Mesenchymal stem cell (in vitro differentiated cells and primary cell): ENCODE measurements at regions not wholly inside any gene's neighbourhood (a gene's known extent, or its start where the extent isn't known, plus 50 kb on each side); places are given as distances from the start of the nearest gene placed in this dataset.

Source experiments
- DNase-seq: peaks from one replicate; pipeline ENCODE4 v3.0.0-alpha.2; 2013
- H2AFZ ChIP-seq: one replicate; pipeline ENCODE4 v1.6.1; 2013; ENCODE audit warnings: low read depth, mild to moderate bottlenecking, control low read depth, inconsistent platforms, low read length, moderate library complexity
- H2AK5ac ChIP-seq: 2 replicates; pipeline ENCODE4 v1.6.1; 2013; ENCODE audit warnings: low read length, moderate library complexity, mild to moderate bottlenecking, inconsistent platforms; ENCODE audit not compliant: severe bottlenecking
- H2BK120ac ChIP-seq: one replicate; pipeline ENCODE4 v1.6.1; 2013; ENCODE audit warnings: low read depth, mild to moderate bottlenecking, inconsistent platforms, low read length, moderate library complexity
- H2BK12ac ChIP-seq, 2 experiments: one replicate each; pipeline ENCODE4 v1.6.1; 2013; ENCODE audit warnings: inconsistent platforms in 2 of 2, low read length in 2 of 2, mild to moderate bottlenecking in 2 of 2, moderate library complexity in 2 of 2, control low read depth in 1 of 2
- H2BK15ac ChIP-seq: one replicate; pipeline ENCODE4 v1.6.1; 2013; ENCODE audit warnings: mild to moderate bottlenecking, low read depth, inconsistent platforms; ENCODE audit not compliant: poor library complexity, severe bottlenecking
- H2BK5ac ChIP-seq: 2 replicates; pipeline ENCODE4 v1.6.1; 2013; ENCODE audit warnings: low read depth, mild to moderate bottlenecking, low read length, control low read depth, inconsistent platforms; ENCODE audit not compliant: poor library complexity, severe bottlenecking
- H3K14ac ChIP-seq, 2 experiments: one replicate each; pipeline ENCODE4 v1.6.1; 2013; ENCODE audit warnings: inconsistent platforms in 2 of 2, low read length in 2 of 2, control low read depth in 1 of 2, mild to moderate bottlenecking in 1 of 2, moderate library complexity in 1 of 2
- H3K18ac ChIP-seq, 2 experiments: one replicate each; pipeline ENCODE4 v1.6.1; 2013; ENCODE audit warnings: inconsistent platforms in 2 of 2, low read length in 2 of 2, control low read depth in 1 of 2, low read depth in 1 of 2, mild to moderate bottlenecking in 1 of 2
- H3K23ac ChIP-seq, 2 experiments: one replicate each; pipeline ENCODE4 v1.6.1; 2013; ENCODE audit warnings: inconsistent platforms in 2 of 2, low read length in 2 of 2, mild to moderate bottlenecking in 2 of 2, moderate library complexity in 2 of 2, control low read depth in 1 of 2
- H3K27ac ChIP-seq: 2 replicates; pipeline ENCODE4 v1.5.1; 2013; ENCODE audit warnings: mild to moderate bottlenecking, moderate library complexity, low read length, control low read depth, inconsistent platforms; ENCODE audit not compliant: poor library complexity, severe bottlenecking
- H3K27me3 ChIP-seq, 2 experiments: 2 replicates each; pipeline versions ENCODE4 v1.6.1 to v1.7.0; 2013; ENCODE audit warnings: low read length in 2 of 2, mild to moderate bottlenecking in 2 of 2, moderate library complexity in 2 of 2, control low read depth in 1 of 2, inconsistent platforms in 1 of 2; ENCODE audit not compliant: control insufficient read depth in 1 of 2, insufficient read depth in 1 of 2
- H3K36me3 ChIP-seq, 2 experiments: 2 replicates each; pipeline versions ENCODE4 v1.6.1 to v1.7.0; 2013; ENCODE audit warnings: low read length in 2 of 2, control low read depth in 1 of 2, inconsistent platforms in 1 of 2, low read depth in 1 of 2, mild to moderate bottlenecking in 1 of 2; ENCODE audit not compliant: insufficient read depth in 2 of 2, control insufficient read depth in 1 of 2
- H3K4ac ChIP-seq, 2 experiments: one replicate each; pipeline ENCODE4 v1.6.1; 2013; ENCODE audit warnings: inconsistent platforms in 2 of 2, low read length in 2 of 2, mild to moderate bottlenecking in 2 of 2, moderate library complexity in 2 of 2, control low read depth in 1 of 2, low read depth in 1 of 2
- H3K4me1 ChIP-seq: 2 replicates; pipeline ENCODE4 v1.6.1; 2013; ENCODE audit warnings: low read depth, low read length, control low read depth; ENCODE audit not compliant: control insufficient read depth, insufficient read depth
- H3K4me2 ChIP-seq: 2 replicates; pipeline ENCODE4 v1.6.1; 2013; ENCODE audit warnings: low read length, mild to moderate bottlenecking, inconsistent platforms; ENCODE audit not compliant: poor library complexity, severe bottlenecking
- H3K4me3 ChIP-seq, 2 experiments: 2 replicates each; pipeline versions ENCODE4 v1.5.1 to v1.7.0; 2013; ENCODE audit warnings: low read length in 2 of 2, mild to moderate bottlenecking in 2 of 2, control low read depth in 1 of 2, low read depth in 1 of 2; ENCODE audit not compliant: insufficient read depth in 1 of 2
- H3K79me1 ChIP-seq: replicated peaks from 2 replicates; pipeline ENCODE4 v1.6.1; 2013; ENCODE audit warnings: mild to moderate bottlenecking, control low read depth, low read length, inconsistent platforms; ENCODE audit not compliant: poor library complexity, severe bottlenecking
- H3K9ac ChIP-seq: 2 replicates; pipeline ENCODE4 v1.7.0; 2013; ENCODE audit warnings: mild to moderate bottlenecking, low read length, moderate library complexity
- H3K9me3 ChIP-seq: 2 replicates; pipeline ENCODE4 v1.7.0; 2013; ENCODE audit warnings: mild to moderate bottlenecking, low read length; ENCODE audit not compliant: control insufficient read depth
- H4K8ac ChIP-seq: one replicate; pipeline ENCODE4 v1.6.1; 2013; ENCODE audit warnings: inconsistent platforms, mild to moderate bottlenecking, low read length, moderate library complexity
- H4K91ac ChIP-seq: one replicate; pipeline ENCODE4 v1.6.1; 2013; ENCODE audit warnings: mild to moderate bottlenecking, low read length, inconsistent platforms
- WGBS: methylation state at CpG from one replicate; pipeline ENCODE4 v1.1.7; 2013; ENCODE audit warnings: mixed read lengths; 5-methylcytosine and 5-hydroxymethylcytosine counted together

DNA sequence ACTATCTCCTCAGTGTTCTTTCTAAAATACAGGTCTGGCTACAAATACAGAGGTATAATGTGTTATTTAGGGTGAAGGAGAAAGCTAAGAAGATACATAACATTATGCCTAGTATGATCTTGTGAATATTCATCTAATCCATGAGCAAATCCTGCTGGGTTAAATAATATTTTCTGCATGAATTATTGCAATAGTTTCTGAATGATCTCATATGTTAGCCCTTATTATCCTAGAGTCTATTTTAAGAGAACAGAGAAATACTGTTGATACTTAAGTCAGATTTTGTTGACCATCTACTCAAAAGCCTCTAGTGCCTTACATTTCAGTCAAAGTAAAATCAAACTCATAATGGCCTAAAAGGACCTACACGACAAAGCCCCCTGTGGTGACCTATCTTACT is 382.3 kb downstream of the FIGN start:
- H3K9me3 ChIP-seq, result no peaks in the 10 kb centered on the region
- no peak overlapping the region for H2BK12ac ChIP-seq
- no peak for DNase-seq
- H2AK5ac ChIP-seq, result no peak overlapping the region
- no peak overlapping the region for H2BK5ac ChIP-seq
- no peaks in the 10 kb centered on the region for H3K27me3 ChIP-seq
- H4K91ac ChIP-seq, result no peak overlapping the region
- no peak overlapping the region for H3K4ac ChIP-seq
- no peak overlapping the region for H3K4me3 ChIP-seq
- H3K23ac ChIP-seq, result no peak overlapping the region
- no peak overlapping the region for H3K9ac ChIP-seq
- no peaks in the 10 kb centered on the region for H3K4me1 ChIP-seq
- H3K18ac ChIP-seq, result no peak overlapping the region
- H3K4me2 ChIP-seq, result no peak overlapping the region
- H3K27ac ChIP-seq, result no peak overlapping the region
- H3K14ac ChIP-seq, result no peak overlapping the region
- H4K8ac ChIP-seq, result no peak overlapping the region
- H3K79me1 ChIP-seq, result no peaks in the 10 kb centered on the region
- no peaks in the 10 kb centered on the region for H3K36me3 ChIP-seq
- no peak overlapping the region for H2AFZ ChIP-seq
- H2BK120ac ChIP-seq, result no peak overlapping the region
- H2BK15ac ChIP-seq, result no peak overlapping the region
- 50% methylated on average over 1 of the region's 1 CpG for whole genome bisulfite sequencing

DNA sequence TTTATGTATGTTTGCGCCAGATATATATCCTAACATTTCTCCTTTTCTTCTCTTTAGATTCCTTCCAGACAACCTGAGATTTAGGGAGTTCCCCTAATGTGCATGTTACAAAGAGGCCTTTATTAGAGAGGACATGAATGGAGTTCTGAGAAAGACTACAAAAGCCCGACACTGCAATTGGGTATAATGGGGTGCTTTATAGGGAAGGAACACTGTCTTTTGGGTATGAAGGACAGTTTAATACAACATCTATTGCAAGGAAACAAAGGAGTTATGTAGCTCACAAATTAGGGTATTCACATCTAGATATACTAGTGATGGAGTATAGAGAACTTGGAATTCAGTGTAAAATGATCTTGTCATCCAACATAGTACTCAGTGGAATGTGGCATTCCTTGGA is 383.8 kb downstream of the FIGN start:
- no peak overlapping the region for H2AK5ac ChIP-seq
- H2BK5ac ChIP-seq, result no peak overlapping the region
- H3K4me3 ChIP-seq, result no peak overlapping the region
- H3K18ac ChIP-seq, result no peak overlapping the region
- H4K91ac ChIP-seq, result no peak overlapping the region
- H3K4ac ChIP-seq, result no peak overlapping the region
- no peaks in the 10 kb centered on the region for H3K4me1 ChIP-seq
- no peak overlapping the region for H3K4me2 ChIP-seq
- H3K79me1 ChIP-seq, result no peaks in the 10 kb centered on the region
- H3K9me3 ChIP-seq, result no peaks in the 10 kb centered on the region
- no peak overlapping the region for H2BK120ac ChIP-seq
- no peak overlapping the region for H2BK15ac ChIP-seq
- no peak overlapping the region for H3K27ac ChIP-seq
- no peak overlapping the region for H4K8ac ChIP-seq
- no peak overlapping the region for H2BK12ac ChIP-seq
- no peak for DNase-seq
- no peaks in the 10 kb centered on the region for H3K36me3 ChIP-seq
- H3K23ac ChIP-seq, result no peak overlapping the region
- no peak overlapping the region for H3K14ac ChIP-seq
- no peak overlapping the region for H3K9ac ChIP-seq
- H2AFZ ChIP-seq, result no peak overlapping the region
- H3K27me3 ChIP-seq, result no peaks in the 10 kb centered on the region
- WGBS, result 91% methylated on average over 1 of the region's 2 CpGs

DNA sequence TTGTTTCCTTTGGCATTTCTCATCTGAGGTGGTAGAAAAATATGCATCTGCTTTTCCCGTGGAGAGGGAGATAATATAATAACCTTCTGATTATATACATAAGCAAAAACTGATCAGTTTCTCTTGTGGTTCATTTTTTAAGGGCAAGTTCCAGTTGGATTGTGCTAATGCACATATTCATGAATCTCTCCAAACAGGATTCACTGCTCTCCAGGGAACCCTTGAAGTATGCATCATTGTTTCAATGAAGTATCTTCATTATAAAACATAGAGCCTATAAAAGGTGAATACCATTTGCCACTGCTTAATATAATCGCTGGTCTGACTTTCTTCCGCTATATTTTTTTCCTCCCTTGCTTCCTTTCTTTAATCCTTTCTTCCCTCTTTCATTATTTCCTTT is 384.7 kb downstream of the FIGN start:
- no peak for DNase-seq
- Histone ChIP-seq H3K18ac (no peak overlapping the region), H3K4me1 (no peaks in the 10 kb centered on the region), H2BK120ac (no peak overlapping the region), H3K4me2 (no peak overlapping the region), H2BK5ac (no peak overlapping the region), H3K27me3 (no peaks in the 10 kb centered on the region), H3K4ac (no peak overlapping the region), H4K91ac (no peak overlapping the region), H3K4me3 (no peak overlapping the region), H3K27ac (no peak overlapping the region), H2BK15ac (no peak overlapping the region), H2AFZ (no peak overlapping the region), H3K36me3 (no peaks in the 10 kb centered on the region), H3K79me1 (no peaks in the 10 kb centered on the region), H3K9ac (no peak overlapping the region), H3K9me3 (no peaks in the 10 kb centered on the region), H3K14ac (no peak overlapping the region), H2BK12ac (no peak overlapping the region), H2AK5ac (no peak overlapping the region), H3K23ac (no peak overlapping the region), H4K8ac (no peak overlapping the region)
- 100% methylated on average over 2 of the region's 3 CpGs for WGBS

DNA sequence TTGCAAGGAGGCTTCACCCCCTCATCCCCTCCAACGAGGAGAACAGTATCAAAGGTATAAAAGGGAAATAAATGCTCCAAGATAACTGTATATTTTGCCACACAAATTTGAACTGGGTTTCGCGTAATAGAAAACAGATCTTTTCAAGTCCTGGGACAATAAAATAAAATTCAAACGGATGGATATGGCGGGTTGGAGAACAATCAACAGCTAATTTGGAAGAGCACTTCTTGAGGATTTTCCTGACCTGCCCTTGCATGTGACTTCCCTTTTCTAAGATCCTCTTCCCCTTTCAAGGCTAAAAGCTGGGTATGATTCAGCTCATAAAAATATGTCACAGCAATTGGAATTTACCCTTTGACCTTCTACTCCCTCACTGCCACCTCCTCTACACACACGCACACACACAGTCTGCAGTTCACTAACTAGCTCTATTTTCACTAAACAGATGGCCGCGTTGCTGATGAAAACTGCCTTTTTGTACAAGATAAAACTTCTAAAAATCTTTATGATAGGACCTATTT is 386.9 kb downstream of the FIGN start:
- H3K36me3 ChIP-seq, result no peaks in the 10 kb centered on the region
- H3K18ac ChIP-seq, result peak overlapping the region; percentile 78 to 85
- H3K4me3 ChIP-seq, result peak overlapping the region in 1 of 2 experiments; percentile 76
- no peaks in the 10 kb centered on the region for H3K4me1 ChIP-seq
- peak overlapping the region; percentile 20 for H4K91ac ChIP-seq
- H4K8ac ChIP-seq, result peak overlapping the region; percentile 91
- H3K9ac ChIP-seq, result peak overlapping the region; percentile 92
- H3K23ac ChIP-seq, result no peak overlapping the region
- H2BK15ac ChIP-seq, result no peak overlapping the region
- H2BK120ac ChIP-seq, result peak overlapping the region; percentile 69
- peak; percentile 89 for DNase-seq
- no peak overlapping the region for H3K14ac ChIP-seq
- H3K27me3 ChIP-seq, result no peaks in the 10 kb centered on the region
- no peak overlapping the region for H2AK5ac ChIP-seq
- peak overlapping the region; percentile 67 for H2BK5ac ChIP-seq
- H2AFZ ChIP-seq, result no peak overlapping the region
- H3K9me3 ChIP-seq, result no peaks in the 10 kb centered on the region
- WGBS, result 2% methylated on average over 6 of the region's 8 CpGs
- H3K79me1 ChIP-seq, result no peaks in the 10 kb centered on the region
- H3K4ac ChIP-seq, result peak overlapping the region; percentile 3 to 96
- peak overlapping the region in 1 of 2 experiments; percentile 20 for H2BK12ac ChIP-seq
- peak overlapping the region; percentile 95 for H3K27ac ChIP-seq
- peak overlapping the region; percentile 72 for H3K4me2 ChIP-seq
